Adipocyte (in vitro differentiated cells): ENCODE measurements at regions not wholly inside any gene's neighbourhood (a gene's known extent, or its start where the extent isn't known, plus 50 kb on each side); places are given as distances from the start of the nearest gene placed in this dataset.
"Not testable (repeated sequence)": the region's sequence is repeated elsewhere in the genome, so short reads cannot be mapped to it uniquely, and the experiment has no call there.

Experiments
- DNase-seq: peaks from one replicate; pipeline ENCODE4 v3.0.0-alpha.2; 2015; ENCODE audit warnings: low read depth
- H3K27me3 ChIP-seq: replicated peaks from 2 replicates; pipeline ENCODE4 v1.7.0; 2013; ENCODE audit warnings: mild to moderate bottlenecking, low read length, moderate library complexity; ENCODE audit not compliant: control insufficient read depth, insufficient read depth
- H3K36me3 ChIP-seq: 2 replicates; pipeline ENCODE4 v1.7.0; 2013; ENCODE audit warnings: low read length, mild to moderate bottlenecking, moderate library complexity; ENCODE audit not compliant: control insufficient read depth, insufficient read depth, severe bottlenecking
- H3K4me1 ChIP-seq: 2 replicates; pipeline ENCODE4 v1.7.0; 2013; ENCODE audit warnings: mild to moderate bottlenecking, low read length, moderate library complexity; ENCODE audit not compliant: control insufficient read depth, insufficient read depth
- H3K4me3 ChIP-seq: 2 replicates; pipeline ENCODE4 v1.7.0; 2013; ENCODE audit warnings: mild to moderate bottlenecking, low read length, moderate library complexity
- H3K9ac ChIP-seq: 2 replicates; pipeline ENCODE4 v1.7.0; 2013; ENCODE audit warnings: mild to moderate bottlenecking, low read length, moderate library complexity
- H3K9me3 ChIP-seq: 2 replicates; pipeline ENCODE4 v1.7.0; 2013; ENCODE audit warnings: mild to moderate bottlenecking, low read length, moderate library complexity; ENCODE audit not compliant: control insufficient read depth

GRCh38 chr3:67215690-67216089 is 217.6 kb downstream of the KBTBD8 start:
- H3K4me1 ChIP-seq: no peaks in the 10 kb centered on the region
- no peak overlapping the region for H3K4me3 ChIP-seq
- no peaks in the 10 kb centered on the region for H3K36me3 ChIP-seq
- no peaks in the 10 kb centered on the region for H3K9me3 ChIP-seq
- no peaks in the 10 kb centered on the region for H3K27me3 ChIP-seq
- no peak for DNase-seq
- H3K9ac ChIP-seq: no peak overlapping the region

- Histone ChIP-seq H3K4me1 (no peaks in the 10 kb centered on the region), H3K27me3 (no peaks in the 10 kb centered on the region), H3K36me3 (no peaks in the 10 kb centered on the region), H3K4me3 (no peak overlapping the region), H3K9ac (no peak overlapping the region), H3K9me3 (no peaks in the 10 kb centered on the region)
- DNase-seq: no peak
Observed at GRCh38 chr3:67227030-67227429, 228.9 kb downstream of the KBTBD8 start.

GRCh38 chr3:67228136-67228535 is 230.0 kb downstream of the KBTBD8 start:
- Histone ChIP-seq H3K27me3 (no peaks in the 10 kb centered on the region), H3K4me3 (no peak overlapping the region), H3K9ac (no peak overlapping the region), H3K4me1 (no peaks in the 10 kb centered on the region), H3K36me3 (no peaks in the 10 kb centered on the region), H3K9me3 (no peaks in the 10 kb centered on the region)
- no peak for DNase-seq

- H3K9me3 ChIP-seq: no peaks in the 10 kb centered on the region
- H3K4me1 ChIP-seq: no peaks in the 10 kb centered on the region
- H3K36me3 ChIP-seq: no peaks in the 10 kb centered on the region
- no peaks in the 10 kb centered on the region for H3K27me3 ChIP-seq
- H3K9ac ChIP-seq: no peak overlapping the region
- H3K4me3 ChIP-seq: no peak overlapping the region
- DNase-seq: no peak
Observed at GRCh38 chr3:67232642-67233041, 234.5 kb downstream of the KBTBD8 start.

GRCh38 chr3:67239353-67239752 is 241.2 kb downstream of the KBTBD8 start:
- no peak overlapping the region for H3K4me3 ChIP-seq

GRCh38 chr3:67241084-67241483 is 243.0 kb downstream of the KBTBD8 start:
- Histone ChIP-seq H3K4me1 (no peaks in the 10 kb centered on the region), H3K27me3 (no peaks in the 10 kb centered on the region), H3K9ac (no peak overlapping the region), H3K4me3 (no peak overlapping the region), H3K9me3 (no peaks in the 10 kb centered on the region), H3K36me3 (no peaks in the 10 kb centered on the region)
- no peak for DNase-seq

More at GRCh38 chr3:67239353-67239752, 241.2 kb downstream of the KBTBD8 start:
- H3K27me3 ChIP-seq: no peaks in the 10 kb centered on the region
- no peak for DNase-seq
- H3K4me1 ChIP-seq: no peaks in the 10 kb centered on the region
- no peaks in the 10 kb centered on the region for H3K36me3 ChIP-seq
- H3K9me3 ChIP-seq: no peaks in the 10 kb centered on the region
- H3K9ac ChIP-seq: no peak overlapping the region

GRCh38 chr3:67244130-67244529 is 246.0 kb downstream of the KBTBD8 start:
- no peak for DNase-seq
- no peaks in the 10 kb centered on the region for H3K36me3 ChIP-seq
- no peak overlapping the region for H3K9ac ChIP-seq
- no peaks in the 10 kb centered on the region for H3K9me3 ChIP-seq
- H3K4me3 ChIP-seq: no peak overlapping the region
- no peaks in the 10 kb centered on the region for H3K27me3 ChIP-seq
- H3K4me1 ChIP-seq: no peaks in the 10 kb centered on the region

- Histone ChIP-seq H3K36me3 (no peaks in the 10 kb centered on the region), H3K4me1 (no peaks in the 10 kb centered on the region), H3K27me3 (no peaks in the 10 kb centered on the region), H3K4me3 (no peak overlapping the region), H3K9ac (no peak overlapping the region), H3K9me3 (no peaks in the 10 kb centered on the region)
- no peak for DNase-seq
Observed at GRCh38 chr3:67245545-67245944, 247.4 kb downstream of the KBTBD8 start.

GRCh38 chr3:67248726-67249125 is 250.6 kb downstream of the KBTBD8 start:
- no peak overlapping the region for H3K4me3 ChIP-seq
- no peak overlapping the region for H3K9ac ChIP-seq
- no peaks in the 10 kb centered on the region for H3K36me3 ChIP-seq
- no peaks in the 10 kb centered on the region for H3K27me3 ChIP-seq
- H3K9me3 ChIP-seq: no peaks in the 10 kb centered on the region
- no peak for DNase-seq
- H3K4me1 ChIP-seq: no peaks in the 10 kb centered on the region

- not testable (repeated sequence) for H3K4me3 ChIP-seq, H3K9ac ChIP-seq, H3K27me3 ChIP-seq, H3K4me1 ChIP-seq, H3K9me3 ChIP-seq, H3K36me3 ChIP-seq, DNase-seq
Observed at GRCh38 chr3:67252906-67253305, 254.8 kb downstream of the KBTBD8 start.

GRCh38 chr3:67278015-67278618 is 280.0 kb downstream of the KBTBD8 start:
- H3K4me1 ChIP-seq: no peaks in the 10 kb centered on the region
- no peak for DNase-seq

GRCh38 chr3:67286586-67286985 is 288.5 kb downstream of the KBTBD8 start:
- Histone ChIP-seq H3K27me3 (no peaks in the 10 kb centered on the region), H3K9me3 (no peaks in the 10 kb centered on the region), H3K4me1 (no peaks in the 10 kb centered on the region), H3K9ac (no peak overlapping the region), H3K36me3 (no peaks in the 10 kb centered on the region), H3K4me3 (no peak overlapping the region)
- no peak for DNase-seq

More at GRCh38 chr3:67278015-67278618, 280.0 kb downstream of the KBTBD8 start:
- Histone ChIP-seq H3K4me3 (no peak overlapping the region), H3K9ac (no peak overlapping the region), H3K9me3 (no peaks in the 10 kb centered on the region), H3K36me3 (no peaks in the 10 kb centered on the region), H3K27me3 (no peaks in the 10 kb centered on the region)
